GM19099 (cell line): ENCODE measurements at regions not wholly inside any gene's neighbourhood (a gene's known extent, or its start where the extent isn't known, plus 50 kb on each side); places are given as distances from the start of the nearest gene placed in this dataset.

ENCODE experiments used
- POLR2A ChIP-seq: IDR thresholded peaks from 3 replicates; pipeline ENCODE4 v1.6.1; 2011; ENCODE audit warnings: low read depth; ENCODE audit not compliant: insufficient read length; ENCODE audit errors: extremely low read depth

DNA sequence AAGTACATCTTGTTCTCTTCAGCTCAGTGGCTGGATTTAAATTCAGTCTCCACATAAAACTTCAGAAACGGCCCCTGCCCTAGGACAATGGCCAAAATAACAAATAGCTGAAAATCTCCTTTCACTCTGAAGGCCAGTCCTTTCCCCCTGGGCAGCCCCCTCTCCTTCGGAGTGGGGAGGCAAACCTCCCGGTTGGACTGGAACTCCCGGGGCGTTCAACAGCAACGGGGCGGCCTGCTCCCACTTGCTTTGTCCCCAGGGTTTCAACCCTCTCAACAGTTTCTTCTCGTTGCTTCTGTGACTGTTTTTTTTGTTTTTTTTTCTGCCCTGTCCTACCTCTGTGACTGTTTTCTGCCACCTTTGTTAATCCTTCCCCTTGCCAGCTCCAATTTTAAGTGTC, 102.6 kb upstream of the DUSP22 start:
- TF ChIP-seq POLR2A = peak; percentile 29

DNA sequence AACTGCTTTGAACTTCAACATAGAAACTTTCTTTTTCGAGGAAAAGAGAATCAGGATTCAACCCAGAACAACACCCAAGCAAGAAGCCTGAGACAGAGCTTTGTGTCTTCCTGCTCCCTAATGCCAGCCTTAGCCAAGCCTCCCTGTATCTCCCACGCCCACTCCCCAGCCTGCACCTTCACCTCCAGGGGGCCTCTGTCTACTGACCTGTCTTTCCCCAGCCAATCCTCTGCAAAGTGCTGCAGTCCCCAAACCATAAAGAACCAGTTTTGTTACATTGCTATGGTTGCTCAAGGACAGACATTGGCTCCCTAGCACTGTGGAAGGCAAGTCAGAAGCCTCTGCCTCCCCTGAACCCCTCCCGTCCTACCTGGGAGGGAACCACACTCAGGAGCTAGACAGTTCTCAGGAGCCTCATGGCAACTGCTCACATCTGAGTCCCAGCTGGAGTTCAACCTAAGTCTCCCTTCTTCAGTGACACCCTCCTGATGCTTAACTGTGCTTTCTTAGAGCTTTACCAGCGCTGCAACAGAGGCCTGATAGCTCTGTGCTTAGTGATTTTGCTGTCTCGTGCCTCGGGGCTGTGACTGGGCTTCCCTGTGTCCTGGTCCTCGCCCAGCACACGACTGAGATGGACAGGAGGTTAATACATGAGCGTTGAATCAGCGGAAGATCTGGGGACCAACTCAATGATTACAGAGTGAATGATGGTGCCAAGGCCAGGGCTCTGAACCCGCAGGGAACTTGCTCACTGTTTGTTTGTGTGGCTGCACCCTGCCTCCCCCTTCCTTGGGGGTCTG, 101.5 kb upstream of the DUSP22 start:
- TF ChIP-seq POLR2A = no peak

DNA sequence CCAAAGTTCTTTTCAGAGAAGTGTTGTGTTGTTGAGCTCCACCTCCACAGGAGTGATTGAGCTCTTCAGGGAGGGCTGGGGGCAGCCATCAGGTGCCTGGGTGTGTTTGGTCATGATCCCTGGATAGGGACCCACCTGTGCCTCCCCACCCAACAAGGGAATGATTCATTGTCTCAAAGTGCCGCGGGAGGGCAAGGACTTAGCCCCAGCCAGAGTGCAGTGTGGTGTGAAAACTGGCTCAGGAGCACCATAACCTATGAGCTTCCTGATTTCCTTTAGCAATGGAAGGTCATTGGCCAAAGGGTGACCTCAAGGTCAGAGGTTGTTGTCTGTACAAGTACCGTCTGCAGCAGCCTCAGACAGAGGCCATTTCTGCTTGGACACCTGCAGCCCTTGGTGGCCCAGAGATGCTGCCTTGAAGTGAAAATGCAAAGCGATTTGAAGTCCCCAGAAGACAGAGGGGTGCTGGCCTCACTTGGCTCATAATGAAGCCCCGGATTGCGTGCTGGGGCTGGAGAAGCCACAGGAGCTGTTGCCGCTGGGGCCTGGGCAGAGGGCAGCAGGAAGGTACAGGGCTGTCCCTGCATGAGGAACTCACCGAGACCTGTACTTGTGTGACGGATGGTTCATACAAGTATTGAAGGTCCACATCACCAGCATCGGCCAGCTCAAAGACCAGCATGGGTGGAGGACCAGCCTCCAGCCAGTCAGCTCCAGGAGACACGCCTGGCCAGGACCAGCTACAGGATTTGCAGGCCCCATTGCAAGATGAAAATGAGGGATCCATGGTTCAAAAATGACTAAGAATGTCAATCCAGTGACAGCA, 100.6 kb upstream of the DUSP22 start:
- TF ChIP-seq POLR2A = no peak

GRCh38 chr6:192313-192664, 100.0 kb upstream of the DUSP22 start:
- no peak for TF ChIP-seq POLR2A

- TF ChIP-seq POLR2A = no peak
These were observed 99.1 kb upstream of the DUSP22 start for GRCh38 chr6:193180-193579.

GRCh38 chr6:193773-194310, 98.4 kb upstream of the DUSP22 start:
- TF ChIP-seq POLR2A = no peak

DNA sequence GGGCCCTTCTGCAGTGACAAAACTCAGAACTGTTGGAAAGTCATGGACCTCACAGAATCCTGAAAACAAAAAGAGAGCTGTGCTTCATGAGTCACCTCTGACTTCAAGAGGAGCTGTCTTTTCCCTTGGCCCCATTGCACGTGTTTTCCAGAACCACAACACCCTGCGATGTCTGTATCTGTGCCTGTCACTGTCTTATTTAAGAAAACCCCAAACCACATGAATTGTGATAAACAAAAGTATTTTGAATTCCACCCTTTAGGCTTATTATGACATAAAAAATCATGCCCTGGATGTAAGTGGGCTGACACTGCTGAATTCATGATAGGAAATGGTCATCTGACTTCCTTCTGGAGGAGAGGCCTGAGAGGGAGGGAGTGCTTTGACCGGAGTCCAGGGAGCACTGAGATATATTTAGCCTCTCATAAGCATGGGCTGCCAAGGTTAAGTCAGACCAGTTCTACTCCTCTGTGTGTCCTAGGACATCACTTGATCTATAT, 96.4 kb upstream of the DUSP22 start:
- no peak for TF ChIP-seq POLR2A

DNA sequence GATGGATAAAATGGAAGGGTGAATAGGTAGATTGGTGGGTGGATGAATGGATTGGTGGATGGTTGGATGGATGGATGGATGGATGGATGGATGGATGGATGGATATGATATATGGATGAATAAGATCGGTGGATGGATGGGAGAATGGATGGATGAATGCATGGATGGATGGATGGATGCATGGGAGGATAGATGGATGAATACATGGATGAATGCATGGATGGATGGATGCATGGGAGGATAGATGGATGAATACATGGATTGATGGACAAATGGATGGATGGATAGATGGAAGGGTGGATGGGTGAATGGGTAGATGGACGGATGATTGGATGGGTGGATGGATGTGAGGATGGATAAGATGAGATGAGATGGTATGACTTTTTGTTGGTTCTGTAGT, 95.7 kb upstream of the DUSP22 start:
- TF ChIP-seq POLR2A = no peak

- no peak for TF ChIP-seq POLR2A
These were observed 88.6 kb upstream of the DUSP22 start for GRCh38 chr6:203661-204060.

GRCh38 chr6:206264-206663, 86.0 kb upstream of the DUSP22 start:
- no peak for TF ChIP-seq POLR2A

DNA sequence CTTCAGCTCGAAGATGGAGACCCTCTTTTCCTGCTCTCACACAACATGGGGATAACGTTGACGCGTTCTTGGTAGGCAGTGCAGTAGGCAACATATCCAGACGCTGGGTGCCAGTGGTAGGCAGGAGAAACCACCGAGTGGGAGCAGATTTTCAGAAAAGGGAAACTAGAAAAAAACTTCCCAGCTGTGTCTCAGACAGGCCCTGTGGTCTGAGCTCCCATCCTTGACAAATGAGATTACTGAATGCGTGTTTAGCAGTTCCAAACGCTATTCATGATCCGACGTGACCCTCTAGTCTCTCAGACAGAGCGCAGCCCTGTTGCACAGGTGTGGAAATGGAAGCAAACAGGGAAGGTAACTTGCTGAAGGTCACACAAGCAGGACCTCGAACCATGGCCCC, 83.9 kb upstream of the DUSP22 start:
- TF ChIP-seq POLR2A = no peak

DNA sequence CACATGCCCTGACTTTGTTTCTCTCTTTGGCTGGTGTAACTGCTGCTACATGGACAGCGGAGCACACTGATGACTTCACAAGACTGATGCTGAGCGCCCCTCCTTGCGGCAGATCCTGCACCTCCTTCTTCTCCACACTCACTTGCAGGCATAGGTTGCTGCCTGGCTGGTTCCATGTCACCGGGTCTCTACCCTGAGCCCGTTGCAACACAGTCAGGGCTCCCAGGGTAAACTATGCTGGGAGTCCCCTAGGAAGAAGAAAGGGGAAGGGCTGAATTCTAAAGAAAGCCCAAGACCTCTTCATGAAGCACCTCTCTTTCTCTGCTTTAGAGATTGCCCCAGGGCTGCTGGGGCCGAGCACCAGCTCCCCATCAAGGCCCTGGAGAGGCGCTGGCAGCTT, 83.3 kb upstream of the DUSP22 start:
- no peak for TF ChIP-seq POLR2A

DNA sequence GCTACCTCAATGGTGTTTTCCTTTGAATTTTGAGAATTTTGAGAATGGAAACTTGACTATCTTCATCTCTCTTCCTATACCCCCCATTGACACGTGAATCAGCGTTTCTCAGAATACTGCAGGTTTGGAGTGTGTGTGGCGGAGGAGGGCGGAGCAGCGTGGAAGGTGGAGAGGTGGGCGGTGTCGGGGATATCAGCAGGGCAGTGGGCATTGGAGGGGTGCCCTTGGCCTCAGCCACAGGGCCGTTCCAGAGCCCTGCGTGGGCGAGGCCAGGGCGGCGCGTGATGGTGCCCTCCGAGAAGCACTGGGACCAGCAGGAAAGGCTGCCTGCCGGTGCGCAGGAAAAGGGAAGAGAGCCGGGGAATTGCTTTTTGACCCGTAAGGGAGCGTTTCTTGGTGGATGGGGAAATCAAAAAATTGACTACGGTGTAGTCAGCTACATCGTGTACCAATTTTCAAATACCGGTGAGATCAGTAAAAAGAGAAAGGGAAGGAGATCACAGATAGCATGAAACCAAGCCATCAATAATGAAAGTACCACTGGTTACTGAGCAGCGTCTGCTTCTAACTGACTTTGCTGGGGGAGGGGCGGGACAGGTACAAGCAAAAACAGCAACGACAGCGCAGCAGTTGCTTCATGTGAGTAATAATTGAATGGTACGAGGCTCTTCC, 82.7 kb upstream of the DUSP22 start:
- no peak for TF ChIP-seq POLR2A

GRCh38 chr6:210104-210456, 82.2 kb upstream of the DUSP22 start:
- no peak for TF ChIP-seq POLR2A

- TF ChIP-seq POLR2A = no peak
These were observed 81.4 kb upstream of the DUSP22 start for GRCh38 chr6:210778-211374.
